ENCODE measurements at regions not wholly inside any gene's neighbourhood (a gene's known extent, or its start where the extent isn't known, plus 50 kb on each side); places are given as distances from the start of the nearest gene placed in this dataset.
"Not testable (repeated sequence)": the region's sequence is repeated elsewhere in the genome, so short reads cannot be mapped to it uniquely, and the experiment has no call there.

- no peak for TF ChIP-seq ZNF274 (IDR thresholded peaks at IDR 0.05; ENCODE audit: low read depth, low read length)
- no peak overlapping the region for H3K4me3 ChIP-seq (ENCODE audit: low read length)
Measured at GRCh38 chr6:135692426-135692825, 159.1 kb upstream of the PDE7B start.

DNA sequence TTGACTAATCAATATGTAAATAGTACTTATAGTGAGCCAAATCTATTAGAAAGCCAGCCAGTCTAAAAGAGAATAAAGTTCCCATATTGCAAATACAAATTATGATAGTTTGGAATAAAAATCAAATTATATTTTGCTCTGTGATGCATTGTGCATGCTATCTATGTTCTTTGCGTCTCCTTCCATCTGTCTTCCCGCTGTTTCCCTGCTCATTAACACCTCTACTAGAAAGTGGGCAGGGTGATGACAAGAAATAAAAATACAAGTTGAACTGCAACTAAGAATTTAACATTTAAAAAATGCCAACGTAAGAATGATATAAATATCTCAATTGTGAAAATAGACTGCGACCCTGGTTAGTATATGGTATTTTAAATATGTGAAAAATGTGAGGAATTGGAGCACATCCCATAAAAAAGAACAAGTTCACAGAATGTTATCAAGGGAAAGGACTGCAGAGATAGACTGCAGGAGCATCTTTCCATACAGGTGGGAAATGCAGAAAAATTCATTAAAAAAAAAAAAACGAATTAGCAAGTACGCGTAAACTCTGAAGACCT is 157.6 kb upstream of the PDE7B start:
- TF ChIP-seq ZNF274 (IDR thresholded peaks at IDR 0.05; ENCODE audit: low read depth, low read length) = no peak
- H3K4me3 ChIP-seq (ENCODE audit: low read length) = no peak overlapping the region

DNA sequence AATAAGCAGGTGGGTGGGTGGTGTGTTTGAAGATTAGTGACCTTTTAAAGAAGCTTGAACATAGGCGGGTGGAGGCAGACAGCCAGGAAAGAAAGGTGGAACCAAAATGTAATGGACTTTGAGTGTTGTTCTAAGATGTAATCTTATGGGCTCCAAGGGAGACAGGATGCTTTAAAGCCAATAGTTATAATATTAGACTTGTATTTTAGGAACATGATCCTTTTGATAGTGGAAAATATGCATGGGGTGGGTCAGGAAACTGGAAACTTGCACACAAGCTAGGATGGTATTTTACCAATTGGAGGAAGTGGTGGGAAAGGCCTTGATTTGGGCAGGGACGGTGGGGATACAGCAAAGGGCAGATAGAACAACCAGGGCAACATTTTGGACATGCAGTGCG is 151.8 kb upstream of the PDE7B start:
- TF ChIP-seq ZNF274 (IDR thresholded peaks at IDR 0.05; ENCODE audit: low read depth, low read length) = no peak

DNA sequence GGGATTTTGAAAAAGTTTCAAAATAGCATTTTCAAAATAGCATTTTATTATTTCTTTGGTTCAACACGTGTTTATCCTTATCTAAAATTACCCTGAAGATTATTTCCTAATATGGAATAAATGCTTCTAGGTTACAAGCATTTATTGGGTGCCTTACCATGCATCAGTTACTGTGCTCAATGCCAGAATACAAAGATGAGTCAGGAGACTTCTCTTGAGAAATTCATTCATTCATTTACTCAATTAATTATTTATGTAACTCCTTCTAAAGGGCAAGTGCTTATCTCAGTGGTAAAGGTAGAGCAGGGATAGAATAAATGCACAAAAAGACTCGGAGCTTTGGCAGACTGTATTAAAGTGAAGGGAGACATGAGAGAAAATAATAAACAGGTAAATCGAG is 150.1 kb upstream of the PDE7B start:
- TF ChIP-seq ZNF274 (IDR thresholded peaks at IDR 0.05; ENCODE audit: low read depth, low read length) = no peak

More for the DNA sequence above, 151.8 kb upstream of the PDE7B start:
- no peak overlapping the region for H3K4me3 ChIP-seq (ENCODE audit: low read length)

GRCh38 chr6:135703007-135703406 is 148.5 kb upstream of the PDE7B start:
- no peak for TF ChIP-seq ZNF274 (IDR thresholded peaks at IDR 0.05; ENCODE audit: low read depth, low read length)
- no peak overlapping the region for H3K4me3 ChIP-seq (ENCODE audit: low read length)

More for the DNA sequence above, 150.1 kb upstream of the PDE7B start:
- no peak overlapping the region for H3K4me3 ChIP-seq (ENCODE audit: low read length)

GRCh38 chr6:135703621-135704020 is 147.9 kb upstream of the PDE7B start:
- H3K4me3 ChIP-seq (ENCODE audit: low read length) = no peak overlapping the region
- no peak for TF ChIP-seq ZNF274 (IDR thresholded peaks at IDR 0.05; ENCODE audit: low read depth, low read length)

DNA sequence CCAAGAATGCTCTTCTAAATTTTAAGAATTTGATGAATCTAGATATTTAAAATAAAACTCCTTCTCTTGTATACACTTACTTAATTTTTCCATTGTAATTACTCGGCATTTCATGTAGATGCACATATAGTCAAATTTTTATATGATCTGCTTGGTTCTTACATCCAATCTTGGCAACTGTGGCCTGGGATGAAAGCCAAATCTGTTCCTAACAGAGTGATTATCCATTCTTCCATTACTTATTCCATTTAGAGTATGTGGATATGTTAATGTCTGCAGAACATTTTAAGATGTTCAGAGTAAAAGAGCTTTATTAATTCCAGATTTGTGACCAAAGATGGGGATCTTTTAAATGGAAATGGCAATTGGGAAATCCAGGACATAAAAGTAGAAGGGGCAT is 144.1 kb upstream of the PDE7B start:
- H3K4me3 ChIP-seq (ENCODE audit: low read length) = no peak overlapping the region
- TF ChIP-seq ZNF274 (IDR thresholded peaks at IDR 0.05; ENCODE audit: low read depth, low read length) = no peak

GRCh38 chr6:135710042-135710441 is 141.5 kb upstream of the PDE7B start:
- no peak overlapping the region for H3K4me3 ChIP-seq (ENCODE audit: low read length)
- TF ChIP-seq ZNF274 (IDR thresholded peaks at IDR 0.05; ENCODE audit: low read depth, low read length) = no peak

- TF ChIP-seq ZNF274 (IDR thresholded peaks at IDR 0.05; ENCODE audit: low read depth, low read length) = no peak
- H3K4me3 ChIP-seq (ENCODE audit: low read length) = no peak overlapping the region
Measured at GRCh38 chr6:135722190-135722589, 129.3 kb upstream of the PDE7B start.

DNA sequence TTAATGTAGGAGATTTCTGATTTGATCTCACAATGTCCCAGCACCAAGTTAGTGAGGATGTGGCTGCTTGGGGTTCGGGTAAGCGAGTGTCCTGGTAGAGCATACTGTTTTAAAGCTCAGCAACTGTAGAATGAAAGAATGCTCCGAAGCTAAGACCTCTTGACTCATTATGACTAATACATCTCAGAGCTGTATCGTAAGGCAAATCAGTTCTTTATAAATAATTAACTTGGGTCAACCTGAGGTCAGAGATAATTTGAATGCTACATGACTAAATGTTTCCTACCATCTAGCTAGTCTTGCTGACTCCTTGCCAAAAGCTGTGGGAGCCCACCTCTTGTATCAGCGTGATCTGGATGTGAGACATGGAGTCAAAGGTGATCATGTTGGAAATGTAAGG is 128.8 kb upstream of the PDE7B start:
- TF ChIP-seq ZNF274 (IDR thresholded peaks at IDR 0.05; ENCODE audit: low read depth, low read length) = no peak
- H3K4me3 ChIP-seq (ENCODE audit: low read length) = no peak overlapping the region

- no peak overlapping the region for H3K4me3 ChIP-seq (ENCODE audit: low read length)
- TF ChIP-seq ZNF274 (IDR thresholded peaks at IDR 0.05; ENCODE audit: low read depth, low read length) = no peak
Measured at GRCh38 chr6:135728589-135728988, 122.9 kb upstream of the PDE7B start.

DNA sequence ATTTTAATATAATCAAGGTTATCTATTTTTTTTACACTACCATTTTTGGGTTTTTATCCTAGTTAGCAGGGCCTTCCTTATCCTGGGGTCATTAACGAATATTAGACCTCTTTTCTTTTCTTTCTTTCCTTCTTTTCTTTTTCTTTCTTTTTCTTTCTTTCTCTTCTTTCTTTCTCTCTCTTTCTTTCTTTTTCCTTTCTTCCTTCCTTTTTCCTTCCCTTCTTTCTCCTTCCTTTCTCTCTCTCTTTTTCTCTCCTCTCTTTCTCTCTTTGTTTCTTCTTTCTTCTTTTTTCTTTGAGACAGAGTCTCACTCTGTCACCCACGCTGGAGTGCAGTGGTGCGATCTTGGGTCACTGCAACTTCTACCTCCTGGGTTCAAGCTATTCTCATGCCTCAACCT is 120.4 kb upstream of the PDE7B start:
- TF ChIP-seq ZNF274 (IDR thresholded peaks at IDR 0.05; ENCODE audit: low read depth, low read length) = no peak
- no peak overlapping the region for H3K4me3 ChIP-seq (ENCODE audit: low read length)

- not testable (repeated sequence) for H3K4me3 ChIP-seq (ENCODE audit: low read length)
Measured at GRCh38 chr6:135736351-135736750, 115.2 kb upstream of the PDE7B start.

GRCh38 chr6:135738636-135739035 is 112.9 kb upstream of the PDE7B start:
- no peak for TF ChIP-seq ZNF274 (IDR thresholded peaks at IDR 0.05; ENCODE audit: low read depth, low read length)
- H3K4me3 ChIP-seq (ENCODE audit: low read length) = no peak overlapping the region

DNA sequence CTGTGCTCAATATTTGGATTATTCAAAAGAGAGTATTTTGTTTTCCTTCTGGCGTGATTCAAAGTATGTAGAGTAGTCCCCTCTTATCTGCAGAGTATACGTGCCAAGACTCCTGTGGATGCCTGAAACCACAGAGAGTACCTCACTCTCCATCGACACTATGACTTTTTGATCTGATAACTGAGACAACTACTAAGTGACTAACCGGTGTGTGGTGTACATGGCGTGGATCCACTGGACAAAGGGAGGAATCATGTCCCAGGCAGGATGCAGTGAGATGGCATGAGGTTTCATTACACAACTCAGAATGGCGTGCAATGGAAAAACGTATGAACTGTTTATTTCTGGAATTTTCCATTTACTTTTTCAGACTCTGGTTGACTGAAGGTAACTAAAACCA is 112.2 kb upstream of the PDE7B start:
- no peak overlapping the region for H3K4me3 ChIP-seq (ENCODE audit: low read length)
- no peak for TF ChIP-seq ZNF274 (IDR thresholded peaks at IDR 0.05; ENCODE audit: low read depth, low read length)

DNA sequence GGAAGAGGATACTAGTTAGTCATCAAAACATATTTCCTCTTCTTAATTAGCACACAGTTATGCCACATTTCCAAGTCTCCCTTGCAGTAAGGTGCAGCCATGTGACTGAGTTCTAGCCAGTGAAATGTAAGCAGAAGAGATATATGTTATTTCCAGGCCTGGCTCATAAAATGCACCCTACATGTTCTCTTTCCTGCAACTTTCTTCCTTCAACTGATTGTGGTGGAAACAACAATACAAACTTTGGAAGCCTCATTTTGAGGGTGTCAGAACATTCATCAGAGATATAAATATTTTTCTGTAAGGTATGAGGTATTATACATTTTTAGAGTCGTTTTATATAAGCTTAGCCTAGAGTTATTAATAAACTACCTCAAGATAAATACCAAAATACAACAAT is 110.9 kb upstream of the PDE7B start:
- TF ChIP-seq ZNF274 (IDR thresholded peaks at IDR 0.05; ENCODE audit: low read depth, low read length) = no peak
- no peak overlapping the region for H3K4me3 ChIP-seq (ENCODE audit: low read length)

Data from GM08714 (cell line).